ENCODE measurements at regions not wholly inside any gene's neighbourhood (a gene's known extent, or its start where the extent isn't known, plus 50 kb on each side); places are given as distances from the start of the nearest gene placed in this dataset.

- H3K27ac Mint-ChIP-seq = no peak overlapping the region
- no peaks in the 10 kb centered on the region for H3K9me3 Mint-ChIP-seq
- TF ChIP-seq, protein P1, sequence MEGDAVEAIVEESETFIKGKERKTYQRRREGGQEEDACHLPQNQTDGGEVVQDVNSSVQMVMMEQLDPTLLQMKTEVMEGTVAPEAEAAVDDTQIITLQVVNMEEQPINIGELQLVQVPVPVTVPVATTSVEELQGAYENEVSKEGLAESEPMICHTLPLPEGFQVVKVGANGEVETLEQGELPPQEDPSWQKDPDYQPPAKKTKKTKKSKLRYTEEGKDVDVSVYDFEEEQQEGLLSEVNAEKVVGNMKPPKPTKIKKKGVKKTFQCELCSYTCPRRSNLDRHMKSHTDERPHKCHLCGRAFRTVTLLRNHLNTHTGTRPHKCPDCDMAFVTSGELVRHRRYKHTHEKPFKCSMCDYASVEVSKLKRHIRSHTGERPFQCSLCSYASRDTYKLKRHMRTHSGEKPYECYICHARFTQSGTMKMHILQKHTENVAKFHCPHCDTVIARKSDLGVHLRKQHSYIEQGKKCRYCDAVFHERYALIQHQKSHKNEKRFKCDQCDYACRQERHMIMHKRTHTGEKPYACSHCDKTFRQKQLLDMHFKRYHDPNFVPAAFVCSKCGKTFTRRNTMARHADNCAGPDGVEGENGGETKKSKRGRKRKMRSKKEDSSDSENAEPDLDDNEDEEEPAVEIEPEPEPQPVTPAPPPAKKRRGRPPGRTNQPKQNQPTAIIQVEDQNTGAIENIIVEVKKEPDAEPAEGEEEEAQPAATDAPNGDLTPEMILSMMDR (IDR thresholded peaks at IDR 0.05) = no peak
- no peaks in the 10 kb centered on the region for H3K36me3 Mint-ChIP-seq (ENCODE audit: low read depth)
- no peak overlapping the region for H3K4me3 Mint-ChIP-seq
- H3K27me3 Mint-ChIP-seq (ENCODE audit: low read depth, poor library complexity) = peaks cover 23% of the 10 kb centered on the region
- H3K4me1 Mint-ChIP-seq = no peaks in the 10 kb centered on the region
- DNase-seq = no peak
Measured at GRCh38 chr9:107723015-107723414, 233.4 kb upstream of the KLF4 start.

- no peak overlapping the region for H3K4me3 Mint-ChIP-seq
- H3K36me3 Mint-ChIP-seq (ENCODE audit: low read depth) = no peaks in the 10 kb centered on the region
- no peak overlapping the region for H3K27ac Mint-ChIP-seq
- TF ChIP-seq, protein P1 (IDR thresholded peaks at IDR 0.05) = no peak
- peaks cover 25% of the 10 kb centered on the region for H3K27me3 Mint-ChIP-seq (ENCODE audit: low read depth, poor library complexity)
- no peaks in the 10 kb centered on the region for H3K4me1 Mint-ChIP-seq
- H3K9me3 Mint-ChIP-seq = no peaks in the 10 kb centered on the region
- no peak for DNase-seq
Measured at GRCh38 chr9:107721705-107722245, 232.2 kb upstream of the KLF4 start.

DNA sequence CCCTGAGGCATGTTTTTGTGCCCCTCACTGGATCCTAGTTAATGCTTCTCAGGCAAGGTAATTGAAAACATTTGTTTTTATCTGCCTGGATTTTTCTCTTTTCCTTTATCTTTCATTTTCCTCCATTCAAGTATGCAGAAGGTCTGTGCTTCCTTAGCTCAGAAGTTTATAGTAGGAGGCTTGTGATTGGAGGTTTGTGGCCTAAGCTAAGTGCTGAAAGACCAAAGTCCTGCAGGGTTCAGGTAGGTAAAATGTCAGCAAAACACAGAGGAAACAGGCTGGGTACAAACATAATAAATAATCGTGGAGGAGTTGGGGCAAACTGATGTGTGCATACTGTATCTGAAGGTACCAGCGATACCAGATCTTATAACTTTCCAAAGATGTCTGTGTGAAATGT, 230.9 kb upstream of the KLF4 start:
- Mint-ChIP-seq H3K4me3 (no peak overlapping the region), H3K27ac (no peak overlapping the region), H3K27me3 (ENCODE audit: low read depth, poor library complexity) (peaks cover 17% of the 10 kb centered on the region), H3K4me1 (no peaks in the 10 kb centered on the region), H3K36me3 (ENCODE audit: low read depth) (no peaks in the 10 kb centered on the region), H3K9me3 (no peaks in the 10 kb centered on the region)
- no peak for DNase-seq
- TF ChIP-seq, protein P1 (IDR thresholded peaks at IDR 0.05) = no peak

DNA sequence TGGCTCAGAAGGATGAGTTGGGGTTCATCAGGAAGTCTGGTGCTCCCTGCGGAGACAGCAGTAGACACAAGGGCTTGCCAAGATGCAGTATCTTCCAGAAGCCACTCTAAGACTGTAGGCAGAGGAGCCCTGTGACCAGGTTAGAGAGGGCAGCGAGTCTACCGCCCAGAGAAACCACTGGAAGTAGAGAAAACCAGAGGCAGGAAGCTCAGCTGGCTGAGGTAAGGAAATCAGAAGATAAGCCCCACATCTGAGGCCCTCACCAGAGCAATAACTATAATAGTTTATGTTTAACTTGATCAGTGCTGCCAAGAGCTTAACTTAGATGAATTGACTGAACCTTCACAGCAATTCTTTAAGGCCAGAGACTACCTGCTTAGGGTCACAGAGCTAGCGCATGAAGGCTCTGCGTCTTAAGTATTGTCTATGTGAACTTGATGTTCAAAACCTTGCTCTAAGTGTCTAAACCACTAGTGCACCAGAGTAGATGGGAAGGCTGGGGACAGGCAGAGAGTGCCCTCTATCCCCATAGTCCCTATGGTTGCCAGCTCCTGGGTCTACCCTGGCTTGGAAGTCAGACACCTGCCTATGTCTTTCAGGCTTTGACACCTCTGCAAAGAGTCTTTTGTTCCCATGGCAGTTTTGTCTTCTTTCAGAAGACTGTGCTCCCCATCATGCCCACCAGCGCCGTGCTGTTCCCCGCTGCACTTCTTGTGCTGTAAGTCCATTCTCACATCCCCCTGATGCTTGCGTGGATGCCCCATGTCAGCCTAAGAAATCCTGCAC, 228.2 kb upstream of the KLF4 start:
- H3K4me1 Mint-ChIP-seq = no peaks in the 10 kb centered on the region
- no peak overlapping the region for H3K4me3 Mint-ChIP-seq
- no peaks in the 10 kb centered on the region for H3K36me3 Mint-ChIP-seq (ENCODE audit: low read depth)
- H3K9me3 Mint-ChIP-seq = no peaks in the 10 kb centered on the region
- no peak overlapping the region for H3K27ac Mint-ChIP-seq
- peaks cover 23% of the 10 kb centered on the region for H3K27me3 Mint-ChIP-seq (ENCODE audit: low read depth, poor library complexity)
- TF ChIP-seq, protein P1 (IDR thresholded peaks at IDR 0.05) = no peak
- DNase-seq = no peak

GRCh38 chr9:107715740-107716139, 226.2 kb upstream of the KLF4 start:
- H3K4me1 Mint-ChIP-seq = peaks cover 5% of the 10 kb centered on the region
- no peaks in the 10 kb centered on the region for H3K36me3 Mint-ChIP-seq (ENCODE audit: low read depth)
- H3K27ac Mint-ChIP-seq = no peak overlapping the region
- TF ChIP-seq, protein P1 (IDR thresholded peaks at IDR 0.05) = no peak
- no peak for DNase-seq
- H3K4me3 Mint-ChIP-seq = no peak overlapping the region
- H3K9me3 Mint-ChIP-seq = no peaks in the 10 kb centered on the region
- peaks cover 21% of the 10 kb centered on the region for H3K27me3 Mint-ChIP-seq (ENCODE audit: low read depth, poor library complexity)

GRCh38 chr9:107713470-107713869, 223.9 kb upstream of the KLF4 start:
- no peak for DNase-seq
- TF ChIP-seq, protein P1 (IDR thresholded peaks at IDR 0.05) = no peak
- H3K4me3 Mint-ChIP-seq = no peak overlapping the region
- peaks cover 5% of the 10 kb centered on the region for H3K4me1 Mint-ChIP-seq
- H3K9me3 Mint-ChIP-seq = no peaks in the 10 kb centered on the region
- no peak overlapping the region for H3K27ac Mint-ChIP-seq
- no peaks in the 10 kb centered on the region for H3K36me3 Mint-ChIP-seq (ENCODE audit: low read depth)
- H3K27me3 Mint-ChIP-seq (ENCODE audit: low read depth, poor library complexity) = peaks cover 21% of the 10 kb centered on the region

All from nephron progenitor cell (in vitro differentiated cells).